ENCODE measurements at regions not wholly inside any gene's neighbourhood (a gene's known extent, or its start where the extent isn't known, plus 50 kb on each side); places are given as distances from the start of the nearest gene placed in this dataset.

DNA sequence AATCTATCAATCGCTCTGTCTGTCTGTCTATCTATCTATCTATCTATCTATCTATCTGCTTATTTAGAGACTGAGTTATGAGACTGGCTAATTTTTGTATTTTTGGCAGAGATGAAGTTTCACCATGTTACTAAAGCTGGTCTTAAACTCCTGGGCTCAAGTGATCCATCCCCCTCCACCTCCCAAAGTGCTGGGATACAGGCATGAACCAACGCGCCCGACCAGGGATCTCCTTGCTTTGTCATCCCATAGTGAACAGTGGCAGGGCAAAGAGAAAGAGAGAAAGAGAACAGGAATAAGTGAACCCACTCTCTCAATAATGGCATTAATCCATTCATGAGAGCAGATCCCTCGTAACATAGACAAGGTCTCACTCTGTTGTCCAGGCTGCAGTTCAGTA, 66.4 kb upstream of the DSP start:
- no peak overlapping the region for H3K27ac ChIP-seq (ENCODE audit: extremely low read length, insufficient read depth, low read length)
- no peak overlapping the region for H3K9ac ChIP-seq (ENCODE audit: insufficient read depth, low read depth, low read length)
- no peaks in the 10 kb centered on the region for H3K36me3 ChIP-seq (replicated peaks in 1 of 2; ENCODE audit: control insufficient read depth in 1 of 2, insufficient read depth in 2 of 2, low read length in 2 of 2)
- H3K4me2 ChIP-seq (ENCODE audit: low read depth, low read length): no peak overlapping the region
- H3K4me3 ChIP-seq (replicated peaks in 1 of 3; ENCODE audit: insufficient read depth in 1 of 3, low read depth in 2 of 3, low read length in 3 of 3): no peak overlapping the region
- H3K4me1 ChIP-seq (ENCODE audit: insufficient read depth, low read length): peaks cover 21% of the 10 kb centered on the region
- H2AFZ ChIP-seq (ENCODE audit: low read length): no peak overlapping the region
- BruUV-seq (replicated peaks): no TSS peak
- TF ChIP-seq HDAC1 (CRISPR knock-in tag; IDR thresholded peaks at IDR 0.05): no peak
- TF ChIP-seq KLF16 (CRISPR knock-in tag; IDR thresholded peaks at IDR 0.05): no peak
- no peak for TF ChIP-seq ZNF335 (CRISPR knock-in tag; IDR thresholded peaks at IDR 0.05)
- no peak for TF ChIP-seq ZNF883 (CRISPR knock-in tag; IDR thresholded peaks at IDR 0.05; ENCODE audit: not compliant biosample characterization)
- TF ChIP-seq CREB3 (CRISPR knock-in tag; IDR thresholded peaks at IDR 0.05): no peak
- TF ChIP-seq ZNF235 (CRISPR knock-in tag; IDR thresholded peaks at IDR 0.05; ENCODE audit: borderline replicate concordance): no peak
- no peak for TF ChIP-seq SOX6 (IDR thresholded peaks at IDR 0.05)
- TF ChIP-seq SOX6 (CRISPR knock-in tag; IDR thresholded peaks at IDR 0.05): no peak
- TF ChIP-seq, protein P1, sequence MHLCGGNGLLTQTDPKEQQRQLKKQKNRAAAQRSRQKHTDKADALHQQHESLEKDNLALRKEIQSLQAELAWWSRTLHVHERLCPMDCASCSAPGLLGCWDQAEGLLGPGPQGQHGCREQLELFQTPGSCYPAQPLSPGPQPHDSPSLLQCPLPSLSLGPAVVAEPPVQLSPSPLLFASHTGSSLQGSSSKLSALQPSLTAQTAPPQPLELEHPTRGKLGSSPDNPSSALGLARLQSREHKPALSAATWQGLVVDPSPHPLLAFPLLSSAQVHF (CRISPR knock-in tag; IDR thresholded peaks at IDR 0.05): no peak
- TF ChIP-seq RNF2 (conservative IDR thresholded peaks at IDR 0.05; ENCODE audit: low read depth): no peak
- no peak for TF ChIP-seq ZSCAN22 (CRISPR knock-in tag; IDR thresholded peaks at IDR 0.05)
- TF ChIP-seq ELK4 (CRISPR knock-in tag; IDR thresholded peaks at IDR 0.05; ENCODE audit: borderline replicate concordance): no peak
- TF ChIP-seq ZNF121 (CRISPR knock-in tag; IDR thresholded peaks at IDR 0.05): no peak
- TF ChIP-seq SP1 (IDR thresholded peaks at IDR 0.05): no peak
- no peak for TF ChIP-seq SP1 (CRISPR knock-in tag; IDR thresholded peaks at IDR 0.05)
- no peak for TF ChIP-seq ATRX (CRISPR knock-in tag; IDR thresholded peaks at IDR 0.05; ENCODE audit: borderline replicate concordance)
- TF ChIP-seq ZNF720 (CRISPR knock-in tag; IDR thresholded peaks at IDR 0.05): no peak
- no peak for TF ChIP-seq ZFP36L2 (CRISPR knock-in tag; IDR thresholded peaks at IDR 0.05)
- TF ChIP-seq CHD2 (IDR thresholded peaks at IDR 0.05; ENCODE audit: low read depth, low read length): no peak
- TF ChIP-seq ZNF280D (CRISPR knock-in tag; IDR thresholded peaks at IDR 0.05): no peak
- TF ChIP-seq TEAD2 (CRISPR knock-in tag; IDR thresholded peaks at IDR 0.05): no peak
- no peak for TF ChIP-seq MEIS2 (CRISPR knock-in tag; IDR thresholded peaks at IDR 0.05)
- ATAC-seq (no peak), DNase-seq (ENCODE audit: low spot score) (no peak), FAIRE-seq (no peak)
- intact Hi-C loops (cut with micrococcal nuclease; ENCODE audit: unreplicated experiment) (no loop called here), in situ Hi-C loops (cut with HindIII; ENCODE audit: extremely low pct_ligation_motif_present, low pct_unique_long_range_greater_than_20kb) (no loop called here)
- H3K9me3 ChIP-seq (ENCODE audit: low read length): no peaks in the 10 kb centered on the region
- ChIA-PET POLR2A (no interaction called here), CTCF (ENCODE audit: low intra/inter-chr PET ratio, low total read pairs) (no interaction called here)
- WGBS (ENCODE audit: low lambda C conversion rate): 90% methylated on average over 5 of the region's 5 CpGs
- H3K27me3 ChIP-seq (ENCODE audit: control insufficient read depth in 1 of 2, insufficient read depth in 2 of 2, low read length in 2 of 2): peaks cover 0 to 3% of the 10 kb centered on the region in 2 experiments; a peak in 1 of 5 replicates
- no peaks in the 10 kb centered on the region for H3K79me2 ChIP-seq (ENCODE audit: insufficient read depth, low read length)
- H4K20me1 ChIP-seq (ENCODE audit: insufficient read depth, low read length): no peaks in the 10 kb centered on the region
